ENCODE measurements at regions not wholly inside any gene's neighbourhood (a gene's known extent, or its start where the extent isn't known, plus 50 kb on each side); places are given as distances from the start of the nearest gene placed in this dataset.

DNA sequence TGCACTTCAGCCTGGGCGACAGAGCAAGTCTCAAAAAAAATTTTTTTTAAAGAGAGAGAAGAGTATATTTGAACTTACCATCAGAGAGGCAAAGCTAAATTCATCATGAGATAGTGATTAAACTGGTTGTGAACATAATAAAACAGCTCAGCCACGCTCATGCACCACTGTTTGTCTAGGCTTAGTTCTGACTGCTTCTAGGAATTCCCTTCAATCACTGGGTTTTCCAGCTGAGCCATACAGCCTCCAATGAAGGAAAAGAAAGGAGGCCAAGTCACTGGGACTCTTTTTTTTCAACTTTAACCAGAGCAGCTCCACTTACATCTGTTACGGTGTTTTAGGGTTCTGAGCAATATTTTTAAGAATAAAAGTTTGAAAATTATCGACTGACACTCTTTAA is 50.4 kb upstream of the HNRNPU start:
- intact Hi-C loops (cut with DNase I) = no loop called here
- no peak overlapping the region for H3K4me3 ChIP-seq
- no peak overlapping the region for H3K27ac ChIP-seq
- H3K4me1 ChIP-seq (replicated peaks) = no peaks in the 10 kb centered on the region
- TF ChIP-seq POLR2AphosphoS5 (IDR thresholded peaks at IDR 0.05) (no peak), POLR2A (IDR thresholded peaks at IDR 0.05) (no peak)
- TF ChIP-seq, protein P1, sequence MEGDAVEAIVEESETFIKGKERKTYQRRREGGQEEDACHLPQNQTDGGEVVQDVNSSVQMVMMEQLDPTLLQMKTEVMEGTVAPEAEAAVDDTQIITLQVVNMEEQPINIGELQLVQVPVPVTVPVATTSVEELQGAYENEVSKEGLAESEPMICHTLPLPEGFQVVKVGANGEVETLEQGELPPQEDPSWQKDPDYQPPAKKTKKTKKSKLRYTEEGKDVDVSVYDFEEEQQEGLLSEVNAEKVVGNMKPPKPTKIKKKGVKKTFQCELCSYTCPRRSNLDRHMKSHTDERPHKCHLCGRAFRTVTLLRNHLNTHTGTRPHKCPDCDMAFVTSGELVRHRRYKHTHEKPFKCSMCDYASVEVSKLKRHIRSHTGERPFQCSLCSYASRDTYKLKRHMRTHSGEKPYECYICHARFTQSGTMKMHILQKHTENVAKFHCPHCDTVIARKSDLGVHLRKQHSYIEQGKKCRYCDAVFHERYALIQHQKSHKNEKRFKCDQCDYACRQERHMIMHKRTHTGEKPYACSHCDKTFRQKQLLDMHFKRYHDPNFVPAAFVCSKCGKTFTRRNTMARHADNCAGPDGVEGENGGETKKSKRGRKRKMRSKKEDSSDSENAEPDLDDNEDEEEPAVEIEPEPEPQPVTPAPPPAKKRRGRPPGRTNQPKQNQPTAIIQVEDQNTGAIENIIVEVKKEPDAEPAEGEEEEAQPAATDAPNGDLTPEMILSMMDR (IDR thresholded peaks at IDR 0.05) = no peak
- no peak for DNase-seq (ENCODE audit: low spot score)
- no peaks in the 10 kb centered on the region for H3K27me3 ChIP-seq (replicated peaks; ENCODE audit: insufficient read depth)
- 88% methylated on average over 4 of the region's 4 CpGs for WGBS
- no peaks in the 10 kb centered on the region for H3K9me3 ChIP-seq
- no peaks in the 10 kb centered on the region for H3K36me3 ChIP-seq

Small RNAs in the stretch of these regions (small RNA-seq; reads per million reads assigned to genes)
- gene RNU6-1089P (0 reads per million in 2 donors), gene RNU6-947P (0 reads per million in 2 donors), gene RNU6-999P (0 reads per million in 2 donors)

Data from prostate gland (tissue), 2 donors.